HEK293 (cell line): ENCODE measurements at regions not wholly inside any gene's neighbourhood (a gene's known extent, or its start where the extent isn't known, plus 50 kb on each side); places are given as distances from the start of the nearest gene placed in this dataset.

Experiments used
- TF ChIP-seq, protein P1 (sequence below): fragments of 450-650 bp; formaldehyde crosslinking; IDR thresholded peaks from 2 replicates; pipeline ENCODE4 v1.5.1; 2016; ENCODE audit warnings: missing biosample characterization, missing genetic modification characterization
- TF ChIP-seq, protein P2 (sequence below): fragments of 450-650 bp; formaldehyde crosslinking; IDR thresholded peaks from 2 replicates; pipeline ENCODE4 v1.5.1; 2016; ENCODE audit warnings: missing biosample characterization, missing genetic modification characterization
- TF ChIP-seq, protein P3 (sequence below): fragments of 450-650 bp; formaldehyde crosslinking; IDR thresholded peaks from 2 replicates; pipeline ENCODE4 v1.5.1; 2016; ENCODE audit warnings: missing biosample characterization, missing genetic modification characterization, low read depth

DNA sequence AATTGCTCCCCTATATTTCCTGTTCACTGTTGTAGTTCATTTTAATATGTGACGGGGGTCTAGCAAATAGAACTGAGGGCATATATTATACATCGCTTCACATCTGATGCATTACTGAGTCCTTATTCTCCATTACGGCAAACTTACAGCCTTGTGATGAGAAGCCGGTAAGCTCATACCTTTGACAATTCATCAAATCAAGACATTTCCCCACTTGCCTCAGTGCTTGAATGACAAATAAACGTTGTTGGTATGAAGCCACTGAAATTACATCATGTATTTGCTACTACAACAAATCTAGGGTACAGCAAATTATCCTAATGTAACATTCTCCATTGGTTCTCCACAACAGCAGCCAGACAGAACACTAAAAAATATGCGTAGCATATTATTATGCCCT is 1999.8 kb downstream of the LRRC4C start:
- TF ChIP-seq, protein P1, sequence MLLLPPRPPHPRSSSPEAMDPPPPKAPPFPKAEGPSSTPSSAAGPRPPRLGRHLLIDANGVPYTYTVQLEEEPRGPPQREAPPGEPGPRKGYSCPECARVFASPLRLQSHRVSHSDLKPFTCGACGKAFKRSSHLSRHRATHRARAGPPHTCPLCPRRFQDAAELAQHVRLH (tag by site-specific recombination): no peak
- TF ChIP-seq, protein P2, sequence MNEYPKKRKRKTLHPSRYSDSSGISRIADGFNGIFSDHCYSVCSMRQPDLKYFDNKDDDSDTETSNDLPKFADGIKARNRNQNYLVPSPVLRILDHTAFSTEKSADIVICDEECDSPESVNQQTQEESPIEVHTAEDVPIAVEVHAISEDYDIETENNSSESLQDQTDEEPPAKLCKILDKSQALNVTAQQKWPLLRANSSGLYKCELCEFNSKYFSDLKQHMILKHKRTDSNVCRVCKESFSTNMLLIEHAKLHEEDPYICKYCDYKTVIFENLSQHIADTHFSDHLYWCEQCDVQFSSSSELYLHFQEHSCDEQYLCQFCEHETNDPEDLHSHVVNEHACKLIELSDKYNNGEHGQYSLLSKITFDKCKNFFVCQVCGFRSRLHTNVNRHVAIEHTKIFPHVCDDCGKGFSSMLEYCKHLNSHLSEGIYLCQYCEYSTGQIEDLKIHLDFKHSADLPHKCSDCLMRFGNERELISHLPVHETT (tag by site-specific recombination): no peak
- TF ChIP-seq, protein P3, sequence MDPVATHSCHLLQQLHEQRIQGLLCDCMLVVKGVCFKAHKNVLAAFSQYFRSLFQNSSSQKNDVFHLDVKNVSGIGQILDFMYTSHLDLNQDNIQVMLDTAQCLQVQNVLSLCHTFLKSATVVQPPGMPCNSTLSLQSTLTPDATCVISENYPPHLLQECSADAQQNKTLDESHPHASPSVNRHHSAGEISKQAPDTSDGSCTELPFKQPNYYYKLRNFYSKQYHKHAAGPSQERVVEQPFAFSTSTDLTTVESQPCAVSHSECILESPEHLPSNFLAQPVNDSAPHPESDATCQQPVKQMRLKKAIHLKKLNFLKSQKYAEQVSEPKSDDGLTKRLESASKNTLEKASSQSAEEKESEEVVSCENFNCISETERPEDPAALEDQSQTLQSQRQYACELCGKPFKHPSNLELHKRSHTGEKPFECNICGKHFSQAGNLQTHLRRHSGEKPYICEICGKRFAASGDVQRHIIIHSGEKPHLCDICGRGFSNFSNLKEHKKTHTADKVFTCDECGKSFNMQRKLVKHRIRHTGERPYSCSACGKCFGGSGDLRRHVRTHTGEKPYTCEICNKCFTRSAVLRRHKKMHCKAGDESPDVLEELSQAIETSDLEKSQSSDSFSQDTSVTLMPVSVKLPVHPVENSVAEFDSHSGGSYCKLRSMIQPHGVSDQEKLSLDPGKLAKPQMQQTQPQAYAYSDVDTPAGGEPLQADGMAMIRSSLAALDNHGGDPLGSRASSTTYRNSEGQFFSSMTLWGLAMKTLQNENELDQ: no peak
